GM19193 (cell line): ENCODE measurements at regions not wholly inside any gene's neighbourhood (a gene's known extent, or its start where the extent isn't known, plus 50 kb on each side); places are given as distances from the start of the nearest gene placed in this dataset.

Source experiments
- POLR2A ChIP-seq: IDR thresholded peaks from 4 replicates; pipeline ENCODE4 v1.6.1; 2011; ENCODE audit not compliant: insufficient read depth, insufficient read length; ENCODE audit errors: extremely low read depth

DNA sequence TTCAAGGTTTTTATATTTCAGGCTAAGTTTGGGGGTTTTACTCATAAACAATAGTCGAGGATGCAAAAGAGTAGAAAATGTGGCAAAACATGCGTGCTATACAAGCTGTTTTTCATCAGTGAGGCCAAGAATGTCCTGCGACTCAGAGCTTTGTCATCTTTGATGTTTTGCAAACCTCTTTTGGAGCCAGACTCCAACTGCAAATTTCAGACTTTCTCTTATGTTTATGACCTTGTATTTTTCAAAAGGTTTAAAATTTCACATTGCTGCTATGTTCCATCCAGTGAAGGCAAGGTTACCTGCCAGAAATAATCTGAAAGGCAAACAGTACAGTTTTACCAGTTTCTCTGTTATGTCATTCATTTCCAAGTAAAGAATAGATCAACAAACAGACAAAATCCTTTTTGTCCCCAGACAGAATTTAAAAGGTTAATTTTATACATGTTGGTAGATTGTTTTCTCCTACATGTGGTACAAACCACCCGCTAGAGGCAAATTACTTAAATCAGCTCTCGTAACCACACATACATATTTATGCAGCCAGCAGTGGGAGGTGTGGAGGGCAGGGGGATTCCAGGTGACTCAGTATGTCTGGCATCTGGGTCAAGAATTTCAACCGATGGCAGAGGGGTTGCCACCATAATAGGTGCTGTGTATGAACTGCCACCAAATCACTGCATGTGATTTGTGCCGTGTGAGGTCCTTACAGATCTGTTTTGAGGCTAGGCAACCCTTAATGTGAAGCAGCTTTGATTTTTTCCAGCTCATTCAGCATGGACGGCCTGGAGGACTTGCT is 119.8 kb upstream of the CPM start:
- no peak for TF ChIP-seq POLR2A

DNA sequence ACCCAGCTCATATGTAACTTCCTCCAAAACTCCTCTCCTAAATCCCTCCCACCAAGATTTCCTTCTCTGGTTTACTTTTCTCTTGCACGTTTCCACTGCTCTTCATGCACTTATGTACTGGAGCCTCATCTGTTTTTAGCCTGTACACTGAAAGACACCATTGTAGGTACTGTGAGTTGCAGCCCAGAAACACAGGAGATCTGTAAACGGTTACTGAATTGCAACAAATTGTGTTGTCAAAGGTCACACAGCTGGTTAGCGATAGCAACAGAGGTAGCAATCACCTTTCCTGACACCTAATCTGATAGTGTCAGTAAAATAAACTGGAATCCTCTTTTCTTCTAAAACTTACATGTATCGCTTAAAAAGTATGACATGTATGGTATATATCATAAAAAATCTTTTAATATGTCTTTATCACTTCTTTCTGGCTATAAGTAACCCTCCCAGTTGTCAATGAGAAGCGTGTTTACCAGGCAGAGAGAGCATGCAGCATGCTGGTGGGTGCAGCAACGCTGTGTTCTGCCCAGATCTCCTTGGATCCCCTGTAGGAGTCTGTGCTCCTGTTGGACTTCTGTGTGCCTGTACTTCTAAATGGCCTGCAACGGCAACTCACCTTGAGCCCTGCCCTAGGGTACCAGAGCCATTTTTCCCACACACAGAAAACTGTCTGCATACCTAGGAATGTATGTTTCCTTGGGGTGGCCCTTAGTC is 121.5 kb upstream of the CPM start:
- no peak for TF ChIP-seq POLR2A

DNA sequence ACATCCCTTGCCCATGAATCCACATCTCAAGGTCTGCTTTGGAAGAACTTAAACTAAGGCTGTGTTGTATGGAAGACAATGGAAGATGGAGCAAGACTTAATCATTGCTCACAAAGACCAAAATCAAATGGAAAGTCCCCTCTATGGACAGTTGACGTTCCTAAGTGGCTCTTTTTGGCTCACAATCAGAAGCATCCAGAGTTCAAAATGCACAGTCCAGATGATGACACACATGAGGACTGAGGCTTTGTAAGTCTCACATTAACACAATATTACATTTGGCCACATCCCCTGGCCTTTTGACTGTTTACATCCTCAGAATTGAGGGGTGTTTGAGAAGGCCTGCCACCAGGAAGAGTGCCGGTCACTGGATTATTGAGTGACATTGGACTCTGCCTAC is 122.3 kb upstream of the CPM start:
- TF ChIP-seq POLR2A, result no peak

DNA sequence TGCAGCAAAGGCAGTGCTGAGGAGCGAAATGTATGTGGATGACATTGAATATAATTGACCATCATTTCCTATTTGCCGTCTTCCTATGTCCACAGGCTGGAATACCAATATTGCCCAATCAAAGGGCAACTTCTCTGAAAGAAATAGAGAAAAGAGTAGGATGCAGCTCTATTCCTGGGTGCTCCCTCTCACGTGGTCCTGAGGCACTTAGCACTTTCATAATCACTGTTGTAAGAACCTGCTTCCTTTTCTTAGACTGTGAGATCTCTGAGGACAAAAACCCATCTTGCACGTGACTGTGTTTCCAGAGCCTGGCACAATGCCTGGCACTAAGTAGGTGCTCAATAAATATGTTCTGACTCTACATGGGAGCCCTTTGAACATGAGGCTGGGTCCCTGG is 122.7 kb upstream of the CPM start:
- TF ChIP-seq POLR2A, result no peak

DNA sequence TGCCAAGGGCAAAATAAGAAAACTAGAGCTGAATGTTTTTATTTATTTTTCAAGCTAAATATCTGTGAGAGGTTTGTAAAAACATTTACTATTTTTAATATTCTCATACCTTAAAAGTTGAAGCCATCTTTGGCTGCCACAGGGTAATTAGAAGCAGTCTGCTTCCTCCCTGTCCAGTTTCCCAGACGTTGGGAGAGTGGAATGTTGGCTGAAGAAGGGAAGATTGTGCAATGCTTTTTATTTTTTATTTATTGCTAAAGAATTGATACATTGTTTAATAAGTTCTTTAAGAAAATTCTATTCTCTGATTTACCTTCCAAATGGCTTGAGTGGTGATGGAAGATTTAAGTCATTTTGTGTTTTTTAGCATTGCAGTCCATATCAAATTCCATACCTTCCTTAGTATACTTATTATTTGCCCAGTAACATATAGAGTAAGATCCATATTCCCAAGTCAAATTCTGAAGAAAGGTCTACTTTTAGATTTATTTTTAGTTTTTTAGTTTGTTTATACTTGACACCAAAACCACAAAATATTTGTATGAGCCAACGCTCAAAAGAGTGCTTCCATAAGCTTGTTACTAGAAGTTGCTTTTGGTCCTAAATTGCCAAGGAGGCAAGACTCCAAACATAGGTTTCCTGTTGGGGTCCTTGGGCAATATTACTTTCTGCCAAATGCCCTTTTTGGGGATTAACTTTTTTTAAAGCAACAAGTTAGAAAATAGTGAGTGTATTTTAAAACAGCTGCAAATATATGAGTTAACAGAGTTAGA is 124.0 kb upstream of the CPM start:
- TF ChIP-seq POLR2A, result no peak

DNA sequence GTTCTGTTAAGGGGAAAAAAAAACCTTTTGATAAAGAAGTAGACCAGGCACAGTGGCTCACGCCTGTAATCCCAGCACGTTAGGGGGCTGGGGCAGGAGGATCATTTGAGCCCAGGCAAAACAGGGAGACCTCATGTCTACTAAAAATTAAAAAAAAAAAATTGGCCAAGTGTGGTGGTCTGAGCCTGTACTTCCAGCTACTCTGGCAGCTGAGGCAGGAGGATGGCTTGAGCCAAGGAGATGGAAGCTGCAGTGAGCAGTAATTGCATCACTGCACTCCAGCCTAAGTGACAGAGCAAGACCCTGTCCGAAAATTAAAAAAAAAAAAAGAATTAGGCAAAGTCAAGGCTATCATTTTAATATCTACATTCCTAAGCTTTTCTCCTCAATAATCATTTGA is 124.8 kb upstream of the CPM start:
- no peak for TF ChIP-seq POLR2A

DNA sequence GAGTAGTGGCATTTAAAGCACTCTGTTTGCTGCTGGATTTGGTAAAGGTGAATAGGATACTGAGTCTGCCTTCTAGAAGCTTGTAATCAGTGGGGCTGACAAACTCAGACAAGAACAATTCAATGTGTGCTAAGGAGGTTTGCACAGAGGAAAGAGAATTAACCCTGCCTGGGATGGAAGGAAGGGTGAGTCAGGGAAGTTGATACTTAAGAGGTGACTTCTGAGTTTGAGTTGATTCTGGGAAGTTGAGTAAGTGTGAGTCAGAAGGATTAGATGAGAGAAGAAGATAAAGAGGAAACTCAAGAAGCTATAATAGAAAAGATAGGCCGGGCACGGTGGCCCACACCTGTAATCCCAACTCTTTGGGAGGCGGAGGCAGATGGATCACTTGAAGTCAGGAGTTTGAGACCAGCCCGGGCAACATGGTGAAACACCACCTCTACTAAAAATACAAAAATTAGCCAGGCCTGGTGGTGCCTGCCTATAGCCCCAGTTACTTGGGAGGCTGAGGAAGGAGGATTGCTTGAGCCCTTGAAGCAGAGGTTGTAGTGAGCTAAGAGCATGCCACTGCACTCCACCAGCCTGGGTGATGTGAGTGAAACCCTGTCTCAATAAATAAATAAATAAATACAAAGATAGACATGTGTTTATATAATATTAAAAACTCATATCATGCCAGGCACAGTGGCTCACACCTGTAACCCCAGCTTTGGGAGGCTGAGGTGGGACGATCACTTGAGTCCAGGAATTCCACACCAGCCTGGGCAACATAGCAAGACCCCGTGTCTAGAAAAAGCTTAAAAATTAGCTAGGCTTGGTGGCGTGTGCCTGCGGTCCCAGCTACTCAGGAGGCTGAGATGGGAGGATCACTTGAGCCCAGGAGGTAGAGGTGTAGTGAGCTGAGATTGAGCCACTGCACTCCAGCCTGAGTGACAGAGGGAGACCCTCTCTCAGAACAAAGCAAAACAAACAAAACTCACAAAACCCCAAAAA is 126.8 kb upstream of the CPM start:
- no peak for TF ChIP-seq POLR2A

DNA sequence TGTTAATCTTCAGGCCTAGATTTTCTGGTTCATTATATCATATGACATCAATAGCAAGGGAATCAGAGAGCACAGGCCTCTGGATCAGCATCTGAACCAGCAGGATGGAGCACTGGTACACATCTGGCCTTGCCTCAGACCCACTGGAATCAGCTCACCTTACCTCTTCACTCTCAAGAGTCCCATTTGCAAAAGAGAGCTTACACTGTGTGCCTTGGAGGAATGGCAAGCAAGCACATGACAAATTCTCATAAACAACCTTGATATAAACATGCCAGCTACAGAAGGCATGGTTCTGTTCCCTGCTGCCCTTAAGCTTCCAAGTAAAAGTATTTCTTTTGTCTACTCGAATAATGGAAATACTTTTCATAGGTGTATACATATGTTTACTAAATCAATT is 128.6 kb upstream of the CPM start:
- TF ChIP-seq POLR2A, result no peak

DNA sequence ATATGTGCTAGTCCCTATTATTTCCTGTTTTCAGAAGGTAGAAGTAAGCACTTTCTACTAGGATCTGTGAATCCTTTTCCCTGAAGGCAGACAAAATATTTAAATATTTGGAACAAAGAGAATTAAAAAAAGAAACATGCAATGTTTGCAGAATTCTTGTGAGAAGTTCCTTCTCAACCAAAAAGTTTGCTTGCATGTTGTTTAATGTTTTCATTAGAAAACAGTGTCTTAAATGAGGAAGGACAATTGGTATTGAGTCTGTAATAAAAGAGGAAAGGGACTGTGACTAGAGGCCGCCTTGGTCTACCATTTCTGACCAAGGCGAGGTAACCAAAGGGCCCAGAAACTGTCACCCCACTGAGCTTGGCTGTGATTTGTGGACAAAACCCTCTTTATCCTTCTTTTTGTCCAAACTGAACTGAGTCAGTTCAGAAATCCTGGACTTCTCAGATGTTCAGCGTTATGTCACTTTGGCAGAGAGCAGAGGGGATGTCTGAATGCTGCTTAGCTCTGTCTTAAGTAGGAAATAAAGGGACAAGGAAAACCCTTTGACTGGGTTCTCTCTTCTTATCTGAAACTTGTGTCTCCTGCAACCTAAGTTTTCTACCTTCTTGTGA is 129.8 kb upstream of the CPM start:
- TF ChIP-seq POLR2A, result no peak

DNA sequence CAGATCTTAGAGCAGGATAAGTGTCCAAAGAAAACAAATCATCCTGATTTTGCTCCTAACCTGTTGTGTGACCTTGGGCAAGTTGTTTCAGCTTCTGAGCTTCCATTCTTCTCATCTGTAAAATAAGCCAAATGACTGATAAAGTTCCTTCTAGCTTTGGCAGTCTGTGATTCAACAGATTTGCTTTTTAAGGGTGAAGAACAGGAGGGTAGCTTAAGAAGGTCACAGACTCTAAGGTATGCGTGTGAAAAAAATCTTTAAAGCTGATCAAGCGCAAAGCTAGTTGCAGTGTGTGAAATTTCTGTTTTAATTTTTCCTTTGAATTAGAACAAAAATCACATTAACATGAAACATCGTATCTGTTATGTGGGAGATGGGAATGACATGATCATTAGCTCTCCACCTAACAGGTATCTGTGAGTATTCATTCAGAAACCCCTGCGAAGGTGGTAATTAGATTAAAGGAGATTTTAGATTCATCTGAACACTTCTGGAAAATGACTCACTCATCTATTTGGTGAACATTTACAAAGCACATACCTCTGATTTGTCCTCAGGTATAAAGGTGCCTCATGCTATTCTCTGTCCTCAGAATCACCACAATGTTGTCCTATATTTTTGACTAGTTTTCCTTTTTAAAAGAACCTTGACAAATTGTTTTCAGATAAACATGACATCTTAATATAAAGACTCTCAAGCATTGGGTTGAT is 131.9 kb upstream of the CPM start:
- TF ChIP-seq POLR2A, result no peak

DNA sequence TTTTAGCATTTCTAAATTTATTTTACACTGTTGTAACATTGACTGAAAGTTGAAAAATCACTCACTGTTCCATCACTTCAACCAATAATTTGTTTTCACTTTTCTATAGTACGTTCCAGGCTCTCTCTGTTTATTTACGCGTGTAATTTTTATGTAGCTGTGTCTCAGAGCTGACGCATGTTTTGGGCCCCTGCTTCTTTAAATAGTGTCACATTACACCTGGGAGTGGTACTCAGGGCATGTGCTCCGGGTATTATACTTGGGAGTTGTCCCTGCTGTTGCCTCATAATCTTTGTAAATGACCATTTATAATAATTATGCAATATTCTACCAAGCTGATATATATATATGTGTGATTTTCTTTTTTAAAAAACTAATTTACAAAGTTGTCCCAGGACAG is 132.8 kb upstream of the CPM start:
- TF ChIP-seq POLR2A, result no peak

DNA sequence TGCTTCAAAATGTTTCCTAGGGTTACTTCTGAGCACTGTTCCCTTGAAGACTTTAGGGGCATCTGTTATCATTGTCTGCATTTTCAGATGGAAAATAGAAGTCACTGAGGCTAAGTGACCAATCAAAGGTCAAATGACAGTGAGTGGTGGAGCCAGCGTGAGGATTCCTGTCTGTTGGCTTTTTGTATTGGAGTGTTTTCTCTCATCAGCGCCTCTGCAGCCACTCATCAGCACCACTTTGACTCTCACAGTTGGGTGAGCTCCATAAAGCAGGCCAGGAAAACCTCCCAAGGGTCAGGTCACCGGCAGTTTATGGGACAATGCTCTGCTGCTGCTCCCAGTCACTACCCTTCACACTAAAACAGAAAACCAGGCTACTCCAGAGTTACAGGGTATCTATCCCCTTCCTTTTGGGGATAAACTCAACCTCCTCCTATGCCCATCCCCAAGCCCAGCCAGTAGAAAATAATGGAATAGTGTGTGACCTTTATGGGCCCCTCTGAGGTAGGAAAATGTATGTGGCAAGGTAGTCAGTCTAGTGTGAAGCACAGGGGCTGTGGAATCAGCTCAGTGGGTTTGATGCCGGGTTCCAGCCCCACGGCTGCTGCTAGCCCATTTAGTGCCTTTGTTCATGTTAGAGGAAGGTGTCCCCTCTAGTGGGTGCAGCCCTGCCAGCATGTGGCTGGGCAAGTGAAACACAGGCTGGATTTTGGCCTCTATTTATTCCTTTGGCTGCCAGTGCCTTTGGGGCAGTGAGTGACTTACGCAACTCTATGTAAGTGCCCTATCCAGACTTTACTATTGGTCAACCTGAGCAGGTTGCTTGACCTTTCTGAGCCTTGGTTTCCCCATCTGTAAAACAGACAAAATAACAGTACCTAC is 133.8 kb upstream of the CPM start:
- no peak for TF ChIP-seq POLR2A
